ENCODE measurements at regions not wholly inside any gene's neighbourhood (a gene's known extent, or its start where the extent isn't known, plus 50 kb on each side); places are given as distances from the start of the nearest gene placed in this dataset.

DNA sequence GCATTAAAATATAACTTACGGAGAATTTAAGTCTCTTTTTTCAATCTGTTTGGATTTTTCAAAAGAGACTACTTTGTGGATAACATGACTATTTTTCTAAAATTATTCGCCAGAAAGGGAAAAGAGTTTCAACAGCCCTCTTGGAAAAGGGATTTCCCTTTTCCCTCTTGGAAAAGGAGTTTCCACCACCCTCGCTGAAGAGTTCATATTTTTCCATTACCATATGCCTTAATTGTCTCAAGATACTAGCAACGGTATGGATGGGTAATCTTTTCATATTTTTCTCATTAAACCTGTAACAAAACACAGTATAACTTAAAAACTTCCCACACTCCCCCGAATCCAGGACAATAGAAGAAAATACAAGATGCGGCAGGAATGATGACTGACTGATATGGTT lies 66.1 kb upstream of the SPATA12 start:
- no peak overlapping the region for H3K4me3 ChIP-seq
- no peak for DNase-seq
- H3K27ac ChIP-seq: no peak overlapping the region
- no peaks in the 10 kb centered on the region for H3K36me3 ChIP-seq
- no peaks in the 10 kb centered on the region for H3K27me3 ChIP-seq
- H3K9me3 ChIP-seq: no peaks in the 10 kb centered on the region
- H3K4me1 ChIP-seq: peaks cover 9 to 56% (median 43%) of the 10 kb centered on the region in 4 donors
- 87 to 93% (median 91%) methylated on average over 6 of the region's 6 CpGs for WGBS, 5 donors
- intact Hi-C loops (cut with DNase I; ENCODE audit: low total_unique reads): no loop called here
- TF ChIP-seq, protein P1, sequence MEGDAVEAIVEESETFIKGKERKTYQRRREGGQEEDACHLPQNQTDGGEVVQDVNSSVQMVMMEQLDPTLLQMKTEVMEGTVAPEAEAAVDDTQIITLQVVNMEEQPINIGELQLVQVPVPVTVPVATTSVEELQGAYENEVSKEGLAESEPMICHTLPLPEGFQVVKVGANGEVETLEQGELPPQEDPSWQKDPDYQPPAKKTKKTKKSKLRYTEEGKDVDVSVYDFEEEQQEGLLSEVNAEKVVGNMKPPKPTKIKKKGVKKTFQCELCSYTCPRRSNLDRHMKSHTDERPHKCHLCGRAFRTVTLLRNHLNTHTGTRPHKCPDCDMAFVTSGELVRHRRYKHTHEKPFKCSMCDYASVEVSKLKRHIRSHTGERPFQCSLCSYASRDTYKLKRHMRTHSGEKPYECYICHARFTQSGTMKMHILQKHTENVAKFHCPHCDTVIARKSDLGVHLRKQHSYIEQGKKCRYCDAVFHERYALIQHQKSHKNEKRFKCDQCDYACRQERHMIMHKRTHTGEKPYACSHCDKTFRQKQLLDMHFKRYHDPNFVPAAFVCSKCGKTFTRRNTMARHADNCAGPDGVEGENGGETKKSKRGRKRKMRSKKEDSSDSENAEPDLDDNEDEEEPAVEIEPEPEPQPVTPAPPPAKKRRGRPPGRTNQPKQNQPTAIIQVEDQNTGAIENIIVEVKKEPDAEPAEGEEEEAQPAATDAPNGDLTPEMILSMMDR (IDR thresholded peaks at IDR 0.05): no peak
- TF ChIP-seq POLR2AphosphoS5 (IDR thresholded peaks at IDR 0.05) (no peak), POLR2A (IDR thresholded peaks at IDR 0.05) (no peak), EP300 (IDR thresholded peaks at IDR 0.05) (no peak)

DNA sequence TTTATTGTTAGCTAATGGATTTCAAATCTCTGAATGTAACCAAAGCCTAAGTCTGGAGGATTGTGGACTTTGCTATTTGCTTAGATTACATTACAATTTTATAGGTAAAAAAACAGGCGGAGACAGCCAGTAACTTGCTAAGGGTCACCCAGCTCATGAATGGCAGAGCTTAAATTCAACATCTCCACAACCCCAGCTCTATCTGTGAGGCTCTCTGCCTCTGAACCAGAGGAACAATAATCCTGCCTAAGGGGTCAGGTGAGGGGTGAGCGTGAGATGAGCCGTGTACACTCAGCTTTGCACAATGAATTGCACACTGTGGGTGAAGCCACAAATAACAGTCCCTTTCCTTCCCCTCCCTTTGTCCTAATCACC lies 69.8 kb upstream of the SPATA12 start:
- H3K4me3 ChIP-seq: no peak overlapping the region
- no peak for TF ChIP-seq EP300 (IDR thresholded peaks at IDR 0.05)
- no peak for TF ChIP-seq POLR2A (IDR thresholded peaks at IDR 0.05)
- TF ChIP-seq, protein P1 (IDR thresholded peaks at IDR 0.05): no peak
- no peak for TF ChIP-seq POLR2AphosphoS5 (IDR thresholded peaks at IDR 0.05)
- H3K36me3 ChIP-seq: no peaks in the 10 kb centered on the region
- DNase-seq: peak in 1 of 2 donors; percentile 36
- no peaks in the 10 kb centered on the region for H3K9me3 ChIP-seq
- H3K4me1 ChIP-seq: peaks cover 15 to 62% (median 50%) of the 10 kb centered on the region in 4 donors
- intact Hi-C loops (cut with DNase I; ENCODE audit: low total_unique reads): no loop called here
- no peaks in the 10 kb centered on the region for H3K27me3 ChIP-seq
- H3K27ac ChIP-seq: peak overlapping the region in 3 of 5 donors; percentile 29 to 57 (median 45)
- 32 to 62% (median 49%) methylated on average over 3 of the region's 3 CpGs for WGBS, 5 donors

DNA sequence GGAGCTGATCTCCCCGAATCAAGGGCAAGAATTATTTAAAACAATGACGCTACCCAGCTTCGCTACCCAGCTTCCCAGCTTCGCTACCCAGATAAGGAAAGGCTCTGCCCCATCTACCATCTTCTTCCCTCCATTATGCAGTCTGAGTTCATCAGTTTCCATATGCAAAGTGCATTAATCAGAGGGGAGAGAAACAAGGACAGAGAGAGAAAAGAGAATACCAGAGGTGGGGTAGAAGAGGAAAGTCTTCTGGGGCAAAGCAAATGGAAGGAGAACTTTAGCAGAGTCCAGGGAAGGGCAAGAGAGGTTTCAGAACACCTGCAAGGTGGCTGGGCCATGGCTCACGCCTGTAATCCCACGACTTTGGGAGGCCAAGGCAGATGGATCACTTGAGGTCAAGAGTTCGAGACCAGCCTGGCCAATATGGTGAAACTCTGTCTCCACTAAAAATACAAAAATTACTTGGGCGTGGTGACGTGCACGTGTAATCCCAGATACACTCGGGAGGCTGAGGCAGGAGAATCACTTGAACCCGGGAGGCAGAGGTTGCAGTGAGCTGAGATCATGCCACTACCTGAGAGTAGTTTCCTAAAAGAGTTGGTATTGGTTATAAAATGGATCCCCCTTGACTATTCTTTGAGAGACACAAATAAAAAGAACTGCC lies 70.4 kb upstream of the SPATA12 start:
- Histone ChIP-seq H3K27ac (peak overlapping the region in 3 of 5 donors; percentile 13 to 57 (median 29)), H3K36me3 (no peaks in the 10 kb centered on the region), H3K9me3 (no peaks in the 10 kb centered on the region), H3K27me3 (no peaks in the 10 kb centered on the region), H3K4me3 (no peak overlapping the region), H3K4me1 (peaks cover 15 to 67% (median 55%) of the 10 kb centered on the region in 4 donors)
- TF ChIP-seq POLR2A (IDR thresholded peaks at IDR 0.05) (no peak), POLR2AphosphoS5 (IDR thresholded peaks at IDR 0.05) (no peak), EP300 (IDR thresholded peaks at IDR 0.05) (no peak)
- TF ChIP-seq, protein P1 (IDR thresholded peaks at IDR 0.05): no peak
- intact Hi-C loops (cut with DNase I; ENCODE audit: low total_unique reads): loop anchor here (5.0 to 10.0 kb wide), 3 partner anchors 65 to 288 kb away; partner anchors contain the start of gene ARHGEF3
- WGBS, 5 donors: 39 to 66% (median 55%) methylated on average over 12 of the region's 12 CpGs
- no peak for DNase-seq

DNA sequence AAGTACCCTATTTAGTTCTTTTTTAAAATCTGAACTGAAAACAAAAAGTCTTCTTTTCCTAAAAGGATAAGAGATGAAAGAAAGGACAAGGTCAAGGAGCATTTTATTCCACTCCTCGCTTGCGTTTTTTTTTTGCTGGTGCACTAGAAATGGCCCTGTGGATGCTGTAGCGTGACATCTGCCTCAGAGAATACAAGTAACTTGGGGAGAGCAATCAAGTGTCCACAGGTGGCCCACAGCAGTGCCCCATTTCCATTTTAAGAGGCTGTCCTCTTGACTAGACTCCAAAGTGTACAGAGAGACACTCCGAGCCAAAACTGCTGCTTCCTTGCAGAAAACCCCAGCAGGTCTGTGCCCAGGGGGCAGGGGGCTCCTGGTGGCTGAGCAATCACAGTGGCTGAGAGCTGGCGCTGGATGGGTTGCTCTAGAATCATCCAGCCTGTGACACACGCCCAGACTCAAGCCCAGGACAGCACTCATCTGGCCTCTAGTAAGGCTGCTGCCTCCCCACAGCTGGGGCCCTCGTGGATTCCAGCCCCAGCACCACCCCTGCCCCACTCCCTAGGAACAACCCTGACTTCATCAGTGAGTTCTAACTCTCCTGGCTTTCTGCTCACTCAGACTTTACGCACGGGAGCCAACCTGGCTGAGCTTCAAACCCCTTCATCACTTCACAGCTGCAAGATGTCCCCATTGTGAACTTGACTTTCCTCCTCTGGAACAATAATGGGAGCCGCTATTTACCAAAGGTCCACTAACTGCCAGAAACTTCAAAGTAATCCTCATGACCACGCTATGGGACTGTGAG lies 71.1 kb upstream of the SPATA12 start:
- no peaks in the 10 kb centered on the region for H3K9me3 ChIP-seq
- H3K27ac ChIP-seq: peak overlapping the region in 2 of 5 donors; percentile 57
- intact Hi-C loops (cut with DNase I; ENCODE audit: low total_unique reads): loop anchor here (5.0 to 10.0 kb wide), 3 partner anchors 65 to 287 kb away; partner anchors contain the start of gene ARHGEF3
- WGBS, 5 donors: 34 to 41% (median 39%) methylated on average over 11 of the region's 11 CpGs
- no peak for TF ChIP-seq EP300 (IDR thresholded peaks at IDR 0.05)
- no peak for TF ChIP-seq POLR2A (IDR thresholded peaks at IDR 0.05)
- TF ChIP-seq, protein P1 (IDR thresholded peaks at IDR 0.05): no peak
- TF ChIP-seq POLR2AphosphoS5 (IDR thresholded peaks at IDR 0.05): no peak
- H3K36me3 ChIP-seq: no peaks in the 10 kb centered on the region
- DNase-seq: peak; percentile 66 to 67
- H3K4me1 ChIP-seq: peaks cover 15 to 71% (median 55%) of the 10 kb centered on the region in 4 donors
- no peak overlapping the region for H3K4me3 ChIP-seq
- H3K27me3 ChIP-seq: no peaks in the 10 kb centered on the region

All from stomach (tissue), 8 donors.